ENCODE measurements at regions not wholly inside any gene's neighbourhood (a gene's known extent, or its start where the extent isn't known, plus 50 kb on each side); places are given as distances from the start of the nearest gene placed in this dataset.

GRCh38 chr2:173734797-173735196 is 230.4 kb downstream of the SP3 start:
- TF ChIP-seq POLR2AphosphoS5 (IDR thresholded peaks at IDR 0.05; ENCODE audit: insufficient read depth in 1 of 2, low read depth in 1 of 2) (no peak), CTCF (IDR thresholded peaks at IDR 0.05) (no peak), POLR2A (IDR thresholded peaks at IDR 0.05) (no peak)

Data from vagina (tissue), 2 donors.